ENCODE measurements at regions not wholly inside any gene's neighbourhood (a gene's known extent, or its start where the extent isn't known, plus 50 kb on each side); places are given as distances from the start of the nearest gene placed in this dataset.

- Mint-ChIP-seq H3K9me3 (no peaks in the 10 kb centered on the region), H3K4me3 (no peak overlapping the region), H3K36me3 (ENCODE audit: low read depth) (no peaks in the 10 kb centered on the region), H3K4me1 (ENCODE audit: low read depth) (no peaks in the 10 kb centered on the region), H3K27ac (no peak overlapping the region), H3K27me3 (ENCODE audit: insufficient read depth) (peaks cover 15% of the 10 kb centered on the region)
- no peak for DNase-seq (ENCODE audit: low spot score)
- intact Hi-C loops (cut with micrococcal nuclease), result no loop called here
Observed at GRCh38 chr20:4299773-4300172, 50.7 kb upstream of the ADRA1D start.

DNA sequence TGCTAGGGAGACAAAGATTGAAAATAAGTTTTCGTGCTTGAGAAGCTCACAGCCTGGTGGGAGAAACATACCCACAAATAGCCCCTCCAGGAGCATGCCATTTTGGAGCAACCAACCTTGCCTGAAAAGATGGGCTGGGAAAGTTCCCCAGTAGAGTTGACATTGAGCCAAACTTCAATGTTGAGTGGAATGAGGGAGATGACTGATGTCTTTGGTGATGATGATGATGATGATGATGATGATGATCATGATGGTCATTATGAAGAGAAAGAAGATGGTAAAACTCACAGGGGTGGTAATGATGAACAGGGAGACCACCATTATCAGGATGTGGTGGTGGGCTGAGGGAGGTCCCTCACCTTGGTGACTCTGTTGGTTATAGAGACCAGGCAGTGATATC, 50.1 kb upstream of the ADRA1D start:
- H3K36me3 Mint-ChIP-seq (ENCODE audit: low read depth), result no peaks in the 10 kb centered on the region
- no peak overlapping the region for H3K27ac Mint-ChIP-seq
- intact Hi-C loops (cut with micrococcal nuclease), result no loop called here
- no peaks in the 10 kb centered on the region for H3K9me3 Mint-ChIP-seq
- no peak overlapping the region for H3K4me3 Mint-ChIP-seq
- H3K27me3 Mint-ChIP-seq (ENCODE audit: insufficient read depth), result peaks cover 15% of the 10 kb centered on the region
- H3K4me1 Mint-ChIP-seq (ENCODE audit: low read depth), result no peaks in the 10 kb centered on the region
- no peak for DNase-seq (ENCODE audit: low spot score)

Data from activated T-helper 1 cell treated with anti-CD3 and anti-CD28 coated beads, Interleukin-12 subunit alpha, Interleukin-12 subunit beta, Interleukin-2, Interleukin-4 antibody, amounts not matched to agents 30 ng/mL and 10 ng/mL and 1 ng/mL, durations not matched to agents 14 hours and 24 hours and 36 hours (primary cell).